Hematopoietic multipotent progenitor cell (in vitro differentiated cells): ENCODE measurements at regions not wholly inside any gene's neighbourhood (a gene's known extent, or its start where the extent isn't known, plus 50 kb on each side); places are given as distances from the start of the nearest gene placed in this dataset.
A peak's percentile ranks its signal among the peaks of the same experiment; 100 is the strongest.

ENCODE experiments used
- DNase-seq, 3 donors: peaks; one replicate each; pipeline ENCODE4 v3.0.0-alpha.2; 2011 to 2015; ENCODE audit warnings: low read depth in 2 of 3, low spot score in 2 of 3

DNA sequence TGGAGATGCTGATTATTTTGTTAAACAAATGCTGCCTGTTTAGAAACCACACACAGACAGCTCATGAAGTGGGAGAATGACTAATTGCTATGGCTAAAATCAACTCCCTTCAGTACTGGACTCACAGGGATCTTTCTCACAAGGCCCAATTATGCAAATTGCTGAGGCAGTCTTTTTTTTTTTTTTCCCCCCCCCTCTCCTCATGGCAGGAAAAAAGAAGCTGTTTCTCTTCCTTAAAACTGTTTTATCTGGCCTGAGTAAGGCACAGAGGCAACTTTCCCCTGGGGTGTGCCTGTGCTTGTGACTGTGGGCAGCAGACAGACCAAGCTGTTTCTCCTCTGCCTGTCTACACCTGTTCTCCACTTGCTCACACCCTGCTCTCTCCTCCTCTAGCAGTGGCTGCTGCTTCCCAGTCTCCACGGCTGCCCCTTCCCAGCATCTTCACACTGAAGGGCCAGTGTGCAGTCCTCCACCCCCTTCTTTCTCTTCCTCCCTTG lies 65.4 kb upstream of the STEAP1B start:
- no peak for DNase-seq

- DNase-seq = no peak
These were observed 64.6 kb upstream of the STEAP1B start for GRCh38 chr7:22564511-22565045.

DNA sequence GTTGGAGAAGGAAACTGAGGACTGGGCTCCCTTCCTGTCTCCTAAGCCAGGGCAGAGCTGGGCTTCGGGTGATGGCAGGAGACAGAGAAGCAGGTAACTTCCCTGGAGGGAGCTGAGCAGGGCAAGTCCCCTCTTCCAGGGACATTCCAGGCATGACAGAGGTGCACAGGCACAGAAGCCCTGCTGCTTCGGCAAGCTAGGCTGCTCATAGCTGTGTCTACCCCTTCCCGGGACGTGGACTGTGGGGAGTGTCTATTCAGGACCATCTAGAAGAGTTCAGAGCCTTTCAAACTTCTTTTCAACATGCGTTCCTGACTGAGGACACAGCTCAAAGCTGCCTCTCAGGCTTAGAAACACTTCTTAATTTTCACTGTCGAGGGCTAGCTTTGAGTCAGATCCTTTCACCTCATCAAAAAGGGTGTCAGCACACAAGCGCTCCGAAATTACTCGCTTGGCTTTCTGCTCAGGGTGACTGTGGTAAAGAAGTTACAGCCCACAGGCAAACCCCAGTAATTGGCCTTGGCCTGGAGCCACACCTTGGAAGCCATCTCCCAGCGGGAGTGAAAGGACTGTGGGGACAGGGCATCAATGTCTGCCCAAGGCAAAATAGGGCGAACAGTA lies 63.7 kb upstream of the STEAP1B start:
- no peak for DNase-seq

GRCh38 chr7:22563032-22563501 lies 63.1 kb upstream of the STEAP1B start:
- DNase-seq = peak in 1 of 3 donors; percentile 42

GRCh38 chr7:22561895-22562593 lies 62.1 kb upstream of the STEAP1B start:
- no peak for DNase-seq

DNA sequence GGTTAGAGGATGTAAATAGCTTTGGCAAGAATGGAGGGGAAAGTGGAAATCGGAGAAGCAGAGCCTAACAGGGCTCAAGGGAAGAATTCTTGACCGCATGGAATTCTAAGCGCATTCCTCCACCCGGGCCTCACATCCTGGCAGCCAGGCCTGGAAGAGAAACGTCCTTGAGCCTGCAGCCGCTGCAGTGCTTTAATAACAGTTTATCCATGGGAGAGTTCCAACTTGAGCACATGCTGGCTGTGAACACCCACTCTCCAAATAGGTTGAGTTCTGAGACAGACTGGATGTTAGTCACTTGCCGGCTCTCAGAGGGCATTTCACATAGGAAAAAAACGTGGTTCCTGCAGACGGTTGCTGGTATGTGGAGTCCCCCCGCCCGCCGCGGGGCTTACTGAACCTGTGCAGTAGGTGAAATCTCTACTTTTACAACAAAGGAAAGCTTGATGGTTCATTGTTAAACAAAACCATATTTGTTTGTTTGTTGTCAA lies 61.4 kb upstream of the STEAP1B start:
- DNase-seq = no peak

GRCh38 chr7:22559829-22560489 lies 60.0 kb upstream of the STEAP1B start:
- peak; percentile 32 to 92 (median 80) for DNase-seq

DNA sequence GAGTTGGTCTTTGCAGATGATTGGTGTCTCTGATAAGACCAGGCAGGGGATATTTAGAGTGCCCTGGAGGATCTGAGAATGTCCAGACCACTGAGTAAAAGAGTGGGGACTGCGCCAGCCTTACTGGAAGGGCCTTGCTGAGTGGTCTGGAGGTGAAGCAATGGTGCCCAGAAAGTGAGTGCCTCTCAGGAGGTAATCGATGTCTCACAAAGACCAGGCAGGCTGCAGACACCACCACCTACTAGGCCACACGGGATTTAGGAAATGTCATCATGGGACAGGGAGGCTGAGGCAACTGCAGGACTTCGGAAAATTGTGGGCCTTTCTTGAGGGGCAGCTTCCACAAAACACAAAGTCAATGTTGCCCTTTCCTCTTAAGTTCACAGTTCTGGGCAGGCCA lies 57.2 kb upstream of the STEAP1B start:
- DNase-seq = no peak

DNA sequence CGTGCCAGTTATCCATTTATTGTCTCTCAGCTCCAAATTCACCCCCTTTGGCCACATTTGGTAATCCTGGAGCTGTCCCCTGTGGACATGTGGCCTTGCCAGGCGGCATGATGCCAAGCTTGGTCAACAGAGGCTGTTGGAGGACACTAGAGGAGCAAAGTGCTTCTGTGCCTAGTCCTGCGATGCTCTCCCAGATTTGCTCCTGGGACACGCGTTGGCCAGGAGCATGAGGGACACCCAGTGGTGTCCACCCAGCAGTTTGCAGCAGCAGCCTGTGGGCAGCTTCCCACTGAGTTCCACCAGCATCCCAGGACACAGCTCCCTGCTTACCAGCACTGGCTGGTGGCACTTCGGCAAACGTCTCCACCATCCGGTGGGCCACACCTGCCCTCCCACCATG lies 55.5 kb upstream of the STEAP1B start:
- DNase-seq = no peak

DNA sequence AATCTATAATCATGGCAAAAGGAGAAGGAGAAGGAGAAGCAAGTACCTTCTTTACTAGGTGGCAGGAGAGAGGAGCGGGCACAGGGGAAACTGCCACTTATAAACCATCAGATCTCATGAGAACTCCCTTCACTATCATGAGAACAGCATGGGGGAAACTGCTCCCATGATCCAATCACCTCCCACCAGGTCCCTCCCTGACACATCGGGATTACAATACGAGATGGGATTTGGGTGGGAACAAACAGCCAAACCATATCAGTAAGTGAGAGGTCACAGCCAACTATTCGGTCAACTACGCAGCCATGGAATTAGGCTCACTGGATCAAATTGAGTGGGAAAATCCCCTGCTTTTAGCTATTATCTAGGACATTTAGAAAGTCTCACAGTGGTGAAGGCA lies 54.2 kb upstream of the STEAP1B start:
- no peak for DNase-seq

GRCh38 chr7:22551768-22552513 lies 52.0 kb upstream of the STEAP1B start:
- no peak for DNase-seq

GRCh38 chr7:22550514-22551030 lies 50.6 kb upstream of the STEAP1B start:
- no peak for DNase-seq

DNA sequence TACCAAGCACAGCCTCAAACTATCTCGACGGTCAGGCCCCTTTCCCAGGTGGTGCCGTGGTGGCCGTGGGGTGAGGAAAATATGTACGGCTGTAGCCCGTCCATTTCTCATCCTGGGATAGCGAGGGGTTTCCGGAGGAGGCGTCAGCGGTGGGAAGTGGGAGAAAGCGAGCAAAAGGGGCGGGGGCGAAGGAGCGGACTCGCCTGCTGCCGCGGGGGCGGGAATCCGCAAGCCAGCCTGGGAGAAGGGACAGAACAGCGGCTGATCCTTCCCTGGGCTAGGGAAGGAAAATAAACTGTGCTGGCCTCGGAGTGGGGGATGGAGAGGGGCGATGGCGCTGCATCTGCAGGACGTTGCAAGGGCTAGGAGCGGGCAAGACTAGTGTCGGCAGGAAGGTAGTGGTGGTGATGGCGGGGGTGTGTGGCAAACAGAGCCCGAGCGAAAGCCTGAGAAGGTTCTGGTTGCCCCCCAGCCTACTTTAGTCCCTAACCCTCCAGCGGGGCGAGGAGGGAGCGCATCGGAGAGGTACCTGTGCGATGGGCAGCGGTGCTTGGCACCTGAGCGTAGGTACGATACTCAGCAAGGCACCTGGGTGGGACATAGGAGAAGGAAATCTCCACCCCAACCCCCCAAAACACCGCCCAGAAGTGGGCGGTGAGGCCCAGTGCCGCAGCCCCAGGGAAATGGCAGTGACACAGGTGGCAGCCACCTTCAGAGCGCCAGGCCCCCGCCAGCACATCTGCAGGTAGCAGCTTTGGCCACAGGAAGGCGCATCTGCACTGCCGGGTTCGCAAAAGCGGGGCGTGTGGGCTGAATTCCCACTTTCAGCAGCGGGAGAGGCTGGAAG lies 49.9 kb upstream of the STEAP1B start:
- DNase-seq = no peak
